SU-DHL-6 (cell line): ENCODE measurements at regions not wholly inside any gene's neighbourhood (a gene's known extent, or its start where the extent isn't known, plus 50 kb on each side); places are given as distances from the start of the nearest gene placed in this dataset.

ENCODE experiments used
- H2AFZ ChIP-seq: fragments of 200-600 bp; sonication (generic); 2 replicates; pipeline ENCODE4 v1.6.1; 2014; ENCODE audit warnings: low read depth, mild to moderate bottlenecking, moderate library complexity, mixed read lengths, antibody characterized with exemption, low read length; ENCODE audit not compliant: severe bottlenecking
- H3F3A ChIP-seq: fragments of 200-600 bp; shearing (Covaris generic); 2 replicates; pipeline ENCODE4 v1.6.0; 2016; ENCODE audit warnings: antibody characterized with exemption, mild to moderate bottlenecking; ENCODE audit not compliant: insufficient read depth
- H3K27ac ChIP-seq: fragments of 200-600 bp; sonication (generic); 2 replicates; pipeline ENCODE4 v1.5.1; 2016; ENCODE audit warnings: low read depth, mild to moderate bottlenecking, low read length, moderate library complexity, mixed read lengths
- H3K27me3 ChIP-seq: fragments of 200-600 bp; sonication (generic), shearing (Covaris generic); 2 replicates; pipeline ENCODE4 v1.6.0; 2014; ENCODE audit warnings: mild to moderate bottlenecking, low read length
- H3K36me3 ChIP-seq: fragments of 200-600 bp; sonication (generic); 2 replicates; pipeline ENCODE4 v1.6.1; 2014; ENCODE audit warnings: mild to moderate bottlenecking, low read length, mixed read lengths
- H3K4me2 ChIP-seq: fragments of 300-600, 200-600 bp; shearing (Covaris generic), sonication (generic); 2 replicates; pipeline ENCODE4 v1.6.0; 2014; ENCODE audit warnings: low read length, low read depth, mild to moderate bottlenecking; ENCODE audit not compliant: poor library complexity, severe bottlenecking
- H3K4me3 ChIP-seq: fragments of 200-600 bp; sonication (generic); 2 replicates; pipeline ENCODE4 v1.5.1; 2014; ENCODE audit warnings: antibody characterized with exemption, low read length, mild to moderate bottlenecking, mixed read lengths; ENCODE audit not compliant: insufficient read depth, poor library complexity, severe bottlenecking
- H3K79me2 ChIP-seq: fragments of 200-600 bp; sonication (generic); 2 replicates; pipeline ENCODE4 v1.6.1; 2014; ENCODE audit warnings: mild to moderate bottlenecking, low read length, moderate library complexity; ENCODE audit not compliant: insufficient read depth
- H3K9ac ChIP-seq: fragments of 200-600 bp; sonication (generic); 2 replicates; pipeline ENCODE4 v1.7.0; 2014; ENCODE audit warnings: mild to moderate bottlenecking, low read length
- H3K9me2 ChIP-seq: fragments of 200-600 bp; sonication (generic); replicated peaks from 2 replicates; pipeline ENCODE4 v1.6.1; 2014; ENCODE audit warnings: low read length; ENCODE audit not compliant: insufficient read depth
- H3K9me3 ChIP-seq: fragments of 200-600 bp; sonication (generic); 2 replicates; pipeline ENCODE4 v1.6.1; 2014; ENCODE audit warnings: low read length, mixed read lengths; ENCODE audit not compliant: insufficient read depth
- H4K20me1 ChIP-seq: fragments of 200-600 bp; sonication (generic); 2 replicates; pipeline ENCODE4 v1.6.1; 2014; ENCODE audit warnings: low read depth, mild to moderate bottlenecking, antibody characterized with exemption, low read length, moderate library complexity, mixed read lengths
- CTCF ChIP-seq: fragments of 200-600 bp; sonication (generic); IDR thresholded peaks from one replicate; pipeline ENCODE4 v1.5.1; 2017; ENCODE audit warnings: antibody characterized with exemption, mild to moderate bottlenecking, low read length, moderate library complexity; ENCODE audit not compliant: insufficient read depth, poor library complexity, severe bottlenecking
- EZH2phosphoT487 ChIP-seq: fragments of 200-600 bp; sonication (generic), shearing (Covaris generic); conservative IDR thresholded peaks from 2 replicates; pipeline ENCODE4 v1.6.1; 2018; ENCODE audit warnings: mild to moderate bottlenecking, antibody characterized with exemption, low read length, moderate library complexity, mixed read lengths

GRCh38 chr6:6883011-6883410 is 224.8 kb upstream of the RREB1 start:
- H3K79me2 ChIP-seq: no peaks in the 10 kb centered on the region
- no peak overlapping the region for H3K9ac ChIP-seq
- H4K20me1 ChIP-seq: no peaks in the 10 kb centered on the region
- no peaks in the 10 kb centered on the region for H3F3A ChIP-seq
- TF ChIP-seq CTCF: no peak
- TF ChIP-seq EZH2phosphoT487: no peak
- no peaks in the 10 kb centered on the region for H3K36me3 ChIP-seq
- no peak overlapping the region for H3K4me2 ChIP-seq
- H3K27ac ChIP-seq: no peak overlapping the region
- H3K27me3 ChIP-seq: no peaks in the 10 kb centered on the region
- H2AFZ ChIP-seq: no peak overlapping the region
- H3K9me2 ChIP-seq: no peaks in the 10 kb centered on the region
- H3K4me3 ChIP-seq: no peak overlapping the region
- no peaks in the 10 kb centered on the region for H3K9me3 ChIP-seq

DNA sequence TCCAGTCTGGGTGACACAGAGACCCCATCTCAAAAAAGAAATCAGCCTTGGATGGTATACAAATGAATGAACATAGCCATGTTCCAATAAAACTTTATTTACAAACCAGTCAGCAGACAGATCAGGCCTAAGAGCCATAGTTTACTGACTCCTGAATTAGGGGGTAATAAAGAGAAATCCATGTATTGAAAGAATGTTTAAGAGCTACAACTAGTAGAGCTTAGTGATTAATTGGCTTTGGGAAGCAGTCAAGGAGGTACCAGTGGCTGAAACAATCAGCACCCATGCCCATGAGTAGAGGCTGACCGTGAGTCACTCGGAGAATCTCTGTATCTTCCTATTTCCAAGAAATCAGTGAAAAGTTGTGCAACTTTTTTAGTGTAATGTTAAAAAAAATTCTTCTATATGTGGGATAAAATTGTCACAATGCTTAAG is 223.6 kb upstream of the RREB1 start:
- Histone ChIP-seq H3K9me3 (no peaks in the 10 kb centered on the region), H3K9me2 (no peaks in the 10 kb centered on the region), H3K9ac (no peak overlapping the region), H3F3A (no peaks in the 10 kb centered on the region), H3K79me2 (no peaks in the 10 kb centered on the region), H3K27ac (no peak overlapping the region), H2AFZ (no peak overlapping the region), H3K4me3 (no peak overlapping the region), H3K27me3 (no peaks in the 10 kb centered on the region), H3K4me2 (no peak overlapping the region), H3K36me3 (no peaks in the 10 kb centered on the region), H4K20me1 (no peaks in the 10 kb centered on the region)
- TF ChIP-seq CTCF: no peak
- no peak for TF ChIP-seq EZH2phosphoT487

GRCh38 chr6:6884916-6885315 is 222.8 kb upstream of the RREB1 start:
- TF ChIP-seq CTCF: no peak
- no peak for TF ChIP-seq EZH2phosphoT487
- no peak overlapping the region for H3K4me3 ChIP-seq
- H3K9me3 ChIP-seq: no peaks in the 10 kb centered on the region
- H3K36me3 ChIP-seq: no peaks in the 10 kb centered on the region
- H3K9me2 ChIP-seq: no peaks in the 10 kb centered on the region
- H3K4me2 ChIP-seq: no peak overlapping the region
- no peak overlapping the region for H2AFZ ChIP-seq
- no peak overlapping the region for H3K27ac ChIP-seq
- H3F3A ChIP-seq: no peaks in the 10 kb centered on the region
- H4K20me1 ChIP-seq: no peaks in the 10 kb centered on the region
- no peaks in the 10 kb centered on the region for H3K79me2 ChIP-seq
- no peak overlapping the region for H3K9ac ChIP-seq
- no peaks in the 10 kb centered on the region for H3K27me3 ChIP-seq
